AG04450 (cell line): ENCODE measurements at regions not wholly inside any gene's neighbourhood (a gene's known extent, or its start where the extent isn't known, plus 50 kb on each side); places are given as distances from the start of the nearest gene placed in this dataset.
"Not testable (repeated sequence)": the region's sequence is repeated elsewhere in the genome, so short reads cannot be mapped to it uniquely, and the experiment has no call there.

ENCODE experiments used
- CTCF ChIA-PET: fragments of 300-600, 350-600 bp; formaldehyde crosslinking; extraction: SDS; loops from one replicate; lab custom pipeline; 2022; ENCODE audit warnings: antibody characterized with exemption, inconsistent platforms; lab: Charles Lee
- POLR2A ChIA-PET: fragments of 350-600 bp; formaldehyde crosslinking; extraction: SDS; loops from one replicate; lab custom pipeline; 2021; ENCODE audit warnings: antibody characterized with exemption, inconsistent platforms; lab: Yijun Ruan, JAX
- DNase-seq: peaks from one replicate; pipeline ENCODE4 v3.0.0-alpha.2; 2011; ENCODE audit warnings: low read depth, low spot score
- H3K27ac ChIP-seq: one replicate; pipeline ENCODE4 v1.5.1; 2012; ENCODE audit warnings: low read depth, low read length, control low read depth
- H3K27me3 ChIP-seq: one replicate; pipeline ENCODE4 v1.6.0; 2012; ENCODE audit warnings: low read length; ENCODE audit not compliant: control insufficient read depth, insufficient read depth
- H3K4me3 ChIP-seq: 2 replicates; pipeline ENCODE4 v1.5.1; 2011; ENCODE audit warnings: mild to moderate bottlenecking, low read depth, low read length, control low read depth
- H3K9me3 ChIP-seq: 2 replicates; pipeline ENCODE4 v1.5.1; 2012; ENCODE audit warnings: low read length; ENCODE audit not compliant: control insufficient read depth, insufficient read depth
- TF ChIP-seq, protein P1 (sequence below): IDR thresholded peaks from 2 replicates; pipeline ENCODE4 v1.5.1; 2011; ENCODE audit warnings: low read depth, low read length, control low read depth, inconsistent platforms

GRCh38 chr2:192983173-192983572 is 788.4 kb upstream of the TMEFF2 start:
- Histone ChIP-seq H3K4me3 (no peak overlapping the region), H3K27ac (no peak overlapping the region), H3K27me3 (no peaks in the 10 kb centered on the region), H3K9me3 (no peaks in the 10 kb centered on the region)
- TF ChIP-seq, protein P1, sequence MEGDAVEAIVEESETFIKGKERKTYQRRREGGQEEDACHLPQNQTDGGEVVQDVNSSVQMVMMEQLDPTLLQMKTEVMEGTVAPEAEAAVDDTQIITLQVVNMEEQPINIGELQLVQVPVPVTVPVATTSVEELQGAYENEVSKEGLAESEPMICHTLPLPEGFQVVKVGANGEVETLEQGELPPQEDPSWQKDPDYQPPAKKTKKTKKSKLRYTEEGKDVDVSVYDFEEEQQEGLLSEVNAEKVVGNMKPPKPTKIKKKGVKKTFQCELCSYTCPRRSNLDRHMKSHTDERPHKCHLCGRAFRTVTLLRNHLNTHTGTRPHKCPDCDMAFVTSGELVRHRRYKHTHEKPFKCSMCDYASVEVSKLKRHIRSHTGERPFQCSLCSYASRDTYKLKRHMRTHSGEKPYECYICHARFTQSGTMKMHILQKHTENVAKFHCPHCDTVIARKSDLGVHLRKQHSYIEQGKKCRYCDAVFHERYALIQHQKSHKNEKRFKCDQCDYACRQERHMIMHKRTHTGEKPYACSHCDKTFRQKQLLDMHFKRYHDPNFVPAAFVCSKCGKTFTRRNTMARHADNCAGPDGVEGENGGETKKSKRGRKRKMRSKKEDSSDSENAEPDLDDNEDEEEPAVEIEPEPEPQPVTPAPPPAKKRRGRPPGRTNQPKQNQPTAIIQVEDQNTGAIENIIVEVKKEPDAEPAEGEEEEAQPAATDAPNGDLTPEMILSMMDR, result no peak
- ChIA-PET CTCF (no interaction called here), POLR2A (no interaction called here)
- DNase-seq, result no peak

DNA sequence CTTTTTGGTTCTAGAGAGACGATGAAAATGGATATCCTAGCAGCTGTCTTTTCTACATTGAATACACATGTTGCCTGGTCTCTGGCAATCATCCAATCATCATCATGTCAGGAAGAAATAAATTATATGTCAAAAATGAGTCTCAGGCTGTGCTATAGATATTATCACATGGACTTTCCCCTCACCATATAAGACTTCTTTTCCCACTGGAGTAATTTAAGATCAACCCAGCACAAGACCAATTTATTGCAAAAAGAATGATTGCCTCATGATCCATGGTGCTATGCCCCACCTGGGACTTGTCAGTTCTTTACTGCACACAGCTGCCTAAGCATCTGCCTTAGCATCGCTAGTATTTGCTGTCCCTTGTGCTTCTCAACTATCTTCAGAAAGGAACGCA is 783.7 kb upstream of the TMEFF2 start:
- H3K4me3 ChIP-seq, result no peak overlapping the region
- H3K27me3 ChIP-seq, result no peaks in the 10 kb centered on the region
- TF ChIP-seq, protein P1, result no peak
- POLR2A ChIA-PET, result no interaction called here
- H3K27ac ChIP-seq, result no peak overlapping the region
- DNase-seq, result no peak
- peaks cover 3% of the 10 kb centered on the region for H3K9me3 ChIP-seq
- CTCF ChIA-PET, result no interaction called here

GRCh38 chr2:192971981-192972380 is 777.2 kb upstream of the TMEFF2 start:
- TF ChIP-seq, protein P1, result no peak
- no peak for DNase-seq
- Histone ChIP-seq H3K27me3 (no peaks in the 10 kb centered on the region), H3K27ac (no peak overlapping the region), H3K9me3 (no peaks in the 10 kb centered on the region; the same call in none of the 2 replicates), H3K4me3 (no peak overlapping the region)
- ChIA-PET CTCF (no interaction called here), POLR2A (no interaction called here)

- TF ChIP-seq, protein P1, result no peak
- Histone ChIP-seq H3K4me3 (no peak overlapping the region), H3K9me3 (no peaks in the 10 kb centered on the region), H3K27me3 (no peaks in the 10 kb centered on the region), H3K27ac (no peak overlapping the region)
- no peak for DNase-seq
- CTCF ChIA-PET, result no interaction called here
- POLR2A ChIA-PET, result no interaction called here
These were observed 774.3 kb upstream of the TMEFF2 start for GRCh38 chr2:192969055-192969454.

GRCh38 chr2:192960945-192961344 is 766.2 kb upstream of the TMEFF2 start:
- no peak for DNase-seq
- ChIA-PET POLR2A (no interaction called here), CTCF (no interaction called here)
- Histone ChIP-seq H3K27ac (no peak overlapping the region), H3K4me3 (no peak overlapping the region), H3K27me3 (no peaks in the 10 kb centered on the region), H3K9me3 (no peaks in the 10 kb centered on the region)
- TF ChIP-seq, protein P1, result no peak

- H3K27ac ChIP-seq, DNase-seq, H3K9me3 ChIP-seq, POLR2A ChIA-PET, H3K27me3 ChIP-seq, CTCF ChIA-PET, H3K4me3 ChIP-seq: not testable (repeated sequence)
These were observed 763.9 kb upstream of the TMEFF2 start for GRCh38 chr2:192958615-192959014.
